Mesendoderm (in vitro differentiated cells): ENCODE measurements at regions not wholly inside any gene's neighbourhood (a gene's known extent, or its start where the extent isn't known, plus 50 kb on each side); places are given as distances from the start of the nearest gene placed in this dataset.

ENCODE experiments used
- DNase-seq: peaks from one replicate; pipeline ENCODE4 v3.0.0; 2013
- H2AK5ac ChIP-seq: 2 replicates; pipeline ENCODE4 v1.6.1; 2013; ENCODE audit warnings: low read length, inconsistent platforms
- H2BK120ac ChIP-seq: 2 replicates; pipeline ENCODE4 v1.6.1; 2013; ENCODE audit warnings: low read depth, mild to moderate bottlenecking, low read length, moderate library complexity, mixed read lengths
- H2BK15ac ChIP-seq: replicated peaks from 2 replicates; pipeline ENCODE4 v1.6.1; 2013; ENCODE audit warnings: low read depth, mild to moderate bottlenecking, moderate library complexity
- H2BK5ac ChIP-seq: 2 replicates; pipeline ENCODE4 v1.6.1; 2013; ENCODE audit warnings: low read length, inconsistent platforms
- H3K18ac ChIP-seq: 2 replicates; pipeline ENCODE4 v1.6.1; 2013; ENCODE audit warnings: mild to moderate bottlenecking, low read length, mixed read lengths
- H3K23ac ChIP-seq: one replicate; pipeline ENCODE4 v1.6.1; 2013; ENCODE audit warnings: low read length
- H3K27ac ChIP-seq: 2 replicates; pipeline ENCODE4 v1.5.1; 2013; ENCODE audit warnings: low read depth, mild to moderate bottlenecking, inconsistent platforms, low read length, moderate library complexity
- H3K27me3 ChIP-seq: 2 replicates; pipeline ENCODE4 v1.6.1; 2013; ENCODE audit warnings: low read length, control low read depth, mild to moderate bottlenecking, inconsistent platforms; ENCODE audit not compliant: insufficient read depth, poor library complexity
- H3K36me3 ChIP-seq: 2 replicates; pipeline ENCODE4 v1.6.1; 2013; ENCODE audit warnings: low read length, inconsistent platforms; ENCODE audit not compliant: control insufficient read depth, insufficient read depth
- H3K4ac ChIP-seq: one replicate; pipeline ENCODE4 v1.6.1; 2013; ENCODE audit warnings: low read depth, mild to moderate bottlenecking, low read length, moderate library complexity
- H3K4me1 ChIP-seq: 2 replicates; pipeline ENCODE4 v1.6.1; 2013; ENCODE audit warnings: low read depth, low read length, inconsistent platforms; ENCODE audit not compliant: control insufficient read depth
- H3K4me2 ChIP-seq: 2 replicates; pipeline ENCODE4 v1.6.1; 2013; ENCODE audit warnings: low read length
- H3K4me3 ChIP-seq: 2 replicates; pipeline ENCODE4 v1.5.1; 2013; ENCODE audit warnings: mild to moderate bottlenecking, low read length
- H3K56ac ChIP-seq: one replicate; pipeline ENCODE4 v1.6.1; 2013; ENCODE audit warnings: low read length
- H3K79me1 ChIP-seq: 2 replicates; pipeline ENCODE4 v1.6.1; 2013; ENCODE audit warnings: low read length, inconsistent platforms
- H3K79me2 ChIP-seq: 2 replicates; pipeline ENCODE4 v1.6.1; 2013; ENCODE audit warnings: mild to moderate bottlenecking, low read length; ENCODE audit not compliant: control insufficient read depth, insufficient read depth
- H3K9ac ChIP-seq: 2 replicates; pipeline ENCODE4 v1.6.1; 2013; ENCODE audit warnings: low read length, inconsistent platforms
- H4K5ac ChIP-seq: one replicate; pipeline ENCODE4 v1.6.1; 2013; ENCODE audit warnings: low read length
- H4K8ac ChIP-seq: one replicate; pipeline ENCODE4 v1.6.1; 2013; ENCODE audit warnings: low read depth, mild to moderate bottlenecking, control low read depth, low read length, moderate library complexity
- WGBS: extraction: QIAGEN DNeasy Blood & Tissue Kit; methylation state at CpG from one replicate; pipeline ENCODE4 v1.1.7; 2013; ENCODE audit warnings: low lambda C conversion rate, missing lambda C conversion rate; ENCODE audit not compliant: insufficient coverage; ENCODE audit errors: extremely low coverage; 5-methylcytosine and 5-hydroxymethylcytosine counted together

DNA sequence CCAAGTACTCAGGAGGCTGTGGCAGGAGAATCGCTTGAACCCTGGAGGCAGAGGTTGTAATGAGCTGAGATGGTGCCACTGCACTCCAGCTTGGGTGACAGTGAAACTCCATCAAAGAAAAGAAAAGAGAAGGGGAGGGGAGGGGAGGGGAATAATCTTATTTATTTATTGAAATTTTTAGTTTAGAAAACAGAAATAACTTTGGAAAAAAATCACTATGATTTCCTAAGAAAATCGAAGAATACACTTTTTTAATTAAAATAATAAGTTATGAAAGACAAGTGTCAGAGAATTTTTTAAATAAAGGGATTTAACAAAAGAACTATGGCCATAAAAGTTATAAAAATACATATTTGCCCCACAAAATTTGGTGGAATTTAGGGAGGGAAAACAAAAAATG, 836.9 kb upstream of the HS3ST1 start:
- WGBS = no CpG with 5 or more reads among the region's 2 CpGs

DNA sequence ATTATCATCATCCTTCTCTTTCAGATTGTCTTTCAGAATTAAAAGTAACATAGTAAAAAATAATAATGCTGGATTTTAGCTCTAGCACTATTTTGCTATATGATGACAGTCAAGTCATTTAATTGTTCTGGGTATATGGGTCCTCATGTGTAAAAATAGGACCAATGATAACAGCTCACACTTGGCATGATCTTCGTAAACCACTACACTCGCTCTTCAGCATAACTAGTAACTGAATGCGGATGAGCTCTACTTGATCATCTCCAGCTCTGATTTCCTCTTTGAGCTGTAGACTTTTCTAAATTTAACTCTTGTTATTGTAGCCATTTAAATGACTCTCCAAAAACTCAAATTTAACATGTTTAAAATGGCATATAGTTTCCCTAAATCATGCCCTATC, 831.8 kb upstream of the HS3ST1 start:
- Histone ChIP-seq H4K5ac (no peak overlapping the region), H4K8ac (no peak overlapping the region), H3K4me1 (no peaks in the 10 kb centered on the region), H3K4ac (no peak overlapping the region), H3K4me2 (no peak overlapping the region), H2BK15ac (no peak overlapping the region), H2BK120ac (no peak overlapping the region), H3K4me3 (no peak overlapping the region), H3K18ac (no peak overlapping the region), H2BK5ac (no peak overlapping the region), H3K27me3 (no peaks in the 10 kb centered on the region), H3K27ac (no peak overlapping the region), H3K36me3 (no peaks in the 10 kb centered on the region), H3K79me2 (no peaks in the 10 kb centered on the region), H3K56ac (no peak overlapping the region), H3K23ac (no peak overlapping the region), H3K79me1 (no peaks in the 10 kb centered on the region), H2AK5ac (no peak overlapping the region), H3K9ac (no peak overlapping the region)
- WGBS = no CpG with 5 or more reads among the region's 3 CpGs
- DNase-seq = no peak

More for the DNA sequence above, 836.9 kb upstream of the HS3ST1 start:
- no peak overlapping the region for H3K56ac ChIP-seq
- H3K18ac ChIP-seq = no peak overlapping the region
- no peak overlapping the region for H3K23ac ChIP-seq
- H2BK15ac ChIP-seq = no peak overlapping the region
- no peak for DNase-seq
- H4K8ac ChIP-seq = no peak overlapping the region
- no peak overlapping the region for H3K4me2 ChIP-seq
- H3K79me2 ChIP-seq = no peaks in the 10 kb centered on the region
- no peaks in the 10 kb centered on the region for H3K4me1 ChIP-seq
- H2AK5ac ChIP-seq = no peak overlapping the region
- no peak overlapping the region for H3K4me3 ChIP-seq
- no peak overlapping the region for H3K27ac ChIP-seq
- H2BK120ac ChIP-seq = no peak overlapping the region
- H4K5ac ChIP-seq = no peak overlapping the region
- H2BK5ac ChIP-seq = no peak overlapping the region
- H3K36me3 ChIP-seq = no peaks in the 10 kb centered on the region
- H3K4ac ChIP-seq = no peak overlapping the region
- H3K9ac ChIP-seq = no peak overlapping the region
- no peaks in the 10 kb centered on the region for H3K27me3 ChIP-seq
- H3K79me1 ChIP-seq = no peaks in the 10 kb centered on the region

DNA sequence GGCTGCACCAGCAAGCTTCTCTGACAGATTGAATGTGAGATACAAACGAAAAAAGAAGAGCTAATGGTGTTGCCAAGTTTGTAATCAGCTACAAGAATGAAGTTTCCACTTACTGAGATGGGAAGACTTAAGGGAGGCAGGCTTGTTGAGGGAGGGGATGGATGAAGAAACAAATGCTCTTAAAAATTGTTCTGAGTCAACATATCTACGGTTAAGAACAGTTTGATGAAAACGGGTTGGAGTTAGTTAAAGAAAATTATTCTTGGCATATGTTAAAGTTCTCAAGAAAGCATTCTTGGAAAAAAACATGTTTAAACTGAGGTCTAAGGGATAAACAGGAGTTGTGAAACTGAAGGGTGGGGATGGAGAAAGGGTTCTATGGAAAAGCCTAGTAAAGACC, 816.3 kb upstream of the HS3ST1 start:
- H3K36me3 ChIP-seq = no peaks in the 10 kb centered on the region
- no peaks in the 10 kb centered on the region for H3K4me1 ChIP-seq
- no peak overlapping the region for H3K18ac ChIP-seq
- no peak overlapping the region for H2BK5ac ChIP-seq
- H4K8ac ChIP-seq = no peak overlapping the region
- no peak overlapping the region for H3K9ac ChIP-seq
- H2BK15ac ChIP-seq = no peak overlapping the region
- 100% methylated on average over 2 of the region's 3 CpGs for WGBS
- H3K79me1 ChIP-seq = no peaks in the 10 kb centered on the region
- no peak overlapping the region for H3K4me2 ChIP-seq
- no peak overlapping the region for H3K4me3 ChIP-seq
- no peak overlapping the region for H3K27ac ChIP-seq
- no peak overlapping the region for H2BK120ac ChIP-seq
- no peaks in the 10 kb centered on the region for H3K79me2 ChIP-seq
- no peaks in the 10 kb centered on the region for H3K27me3 ChIP-seq
- no peak overlapping the region for H2AK5ac ChIP-seq
- no peak overlapping the region for H3K23ac ChIP-seq
- no peak overlapping the region for H3K4ac ChIP-seq
- DNase-seq = no peak
- no peak overlapping the region for H4K5ac ChIP-seq
- no peak overlapping the region for H3K56ac ChIP-seq

DNA sequence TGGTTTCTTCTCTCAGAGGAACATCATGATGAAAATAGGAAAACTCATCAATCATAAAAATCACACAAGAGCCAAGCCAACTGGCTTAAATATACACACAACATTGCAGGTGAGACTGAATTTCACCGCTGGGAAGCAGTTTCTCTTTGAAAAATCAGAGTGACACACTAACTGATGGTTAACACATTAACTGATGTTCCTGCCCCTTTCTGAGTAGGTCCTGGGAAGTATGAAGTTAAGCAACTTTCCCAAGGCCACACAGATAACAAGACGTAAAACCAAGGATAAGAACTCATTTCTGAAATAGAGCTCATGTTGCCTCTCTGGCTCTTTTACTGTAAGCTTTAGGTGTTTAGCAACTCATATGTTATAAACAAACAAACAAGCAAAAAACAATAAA, 813.7 kb upstream of the HS3ST1 start:
- Histone ChIP-seq H3K27ac (no peak overlapping the region), H3K36me3 (no peaks in the 10 kb centered on the region), H4K8ac (no peak overlapping the region), H3K79me1 (no peaks in the 10 kb centered on the region), H3K4me3 (no peak overlapping the region), H3K27me3 (no peaks in the 10 kb centered on the region), H2AK5ac (no peak overlapping the region), H3K18ac (no peak overlapping the region), H3K4ac (no peak overlapping the region), H3K4me2 (no peak overlapping the region), H2BK5ac (no peak overlapping the region), H2BK15ac (peak overlapping the region; percentile 74), H2BK120ac (no peak overlapping the region), H4K5ac (no peak overlapping the region), H3K23ac (no peak overlapping the region), H3K79me2 (no peaks in the 10 kb centered on the region), H3K4me1 (no peaks in the 10 kb centered on the region), H3K56ac (no peak overlapping the region), H3K9ac (no peak overlapping the region)
- no CpG with 5 or more reads among the region's 2 CpGs for WGBS
- DNase-seq = peak; percentile 9

DNA sequence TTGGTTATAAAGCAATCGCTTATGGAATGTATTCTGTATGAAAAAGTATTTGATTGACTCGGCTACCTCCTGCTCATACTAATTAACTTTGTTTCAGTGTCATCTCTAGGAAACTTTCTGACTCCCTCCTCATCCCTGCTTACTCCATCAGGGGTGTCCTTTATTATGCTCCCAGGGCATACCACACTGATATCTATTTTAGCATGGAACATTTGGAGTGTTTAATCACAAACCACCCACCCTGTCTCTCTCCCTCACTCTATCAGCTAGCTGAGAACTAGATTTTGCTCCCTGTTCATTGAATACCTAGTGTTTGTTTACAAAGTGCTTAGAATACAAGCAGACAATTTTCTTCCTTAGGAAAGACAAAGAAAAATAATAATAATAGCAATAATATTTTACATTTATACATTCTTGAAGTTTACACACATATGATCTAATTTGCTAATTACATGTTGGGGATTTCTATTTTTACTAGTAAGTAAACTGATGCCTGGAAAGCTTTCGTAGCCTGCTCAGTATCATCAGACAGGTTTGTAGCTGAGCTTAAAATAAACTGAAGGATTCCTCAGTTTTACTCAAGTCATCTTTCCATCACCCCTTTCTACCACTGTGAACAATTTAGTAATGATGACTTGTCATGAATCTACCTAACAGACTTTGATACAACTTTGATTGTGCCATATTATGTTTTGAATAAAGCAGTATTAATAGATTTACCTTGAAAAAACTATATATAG, 811.4 kb upstream of the HS3ST1 start:
- WGBS = no CpG with 5 or more reads among the region's 3 CpGs
- Histone ChIP-seq H3K18ac (no peak overlapping the region), H2BK120ac (no peak overlapping the region), H4K5ac (no peak overlapping the region), H2AK5ac (no peak overlapping the region), H3K9ac (no peak overlapping the region), H3K36me3 (no peaks in the 10 kb centered on the region), H2BK5ac (no peak overlapping the region), H3K27ac (no peak overlapping the region), H3K4me3 (no peak overlapping the region), H2BK15ac (no peak overlapping the region), H3K4me2 (no peak overlapping the region), H3K23ac (no peak overlapping the region), H3K4ac (no peak overlapping the region), H3K27me3 (no peaks in the 10 kb centered on the region), H3K4me1 (no peaks in the 10 kb centered on the region), H3K56ac (no peak overlapping the region), H3K79me2 (no peaks in the 10 kb centered on the region), H4K8ac (no peak overlapping the region), H3K79me1 (no peaks in the 10 kb centered on the region)
- no peak for DNase-seq

DNA sequence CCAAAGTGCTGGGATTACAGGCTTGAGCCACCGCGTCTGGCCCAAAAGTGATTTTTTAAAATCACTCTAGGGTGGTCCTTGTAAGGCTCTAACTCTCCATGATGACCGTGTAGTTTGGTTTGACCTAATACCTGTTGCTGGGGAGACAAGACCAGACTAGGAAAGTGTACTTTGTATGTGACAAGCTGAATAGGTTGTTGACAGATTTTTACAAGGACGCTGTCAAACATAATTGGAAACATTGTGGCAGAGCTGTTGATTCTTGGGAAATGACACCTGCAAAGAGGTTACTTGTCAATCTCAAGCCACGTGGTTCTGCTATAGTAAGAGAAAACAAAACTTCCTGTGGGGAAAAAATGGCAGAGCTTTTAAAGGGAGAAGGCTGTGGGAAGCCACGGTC, 802.4 kb upstream of the HS3ST1 start:
- H3K23ac ChIP-seq = no peak overlapping the region
- H4K8ac ChIP-seq = no peak overlapping the region
- no peak overlapping the region for H3K4ac ChIP-seq
- H3K27ac ChIP-seq = no peak overlapping the region
- no peak overlapping the region for H3K4me2 ChIP-seq
- no peak overlapping the region for H3K4me3 ChIP-seq
- H2BK5ac ChIP-seq = no peak overlapping the region
- no peak for DNase-seq
- no peak overlapping the region for H2BK120ac ChIP-seq
- H3K56ac ChIP-seq = no peak overlapping the region
- H3K18ac ChIP-seq = no peak overlapping the region
- no peak overlapping the region for H2BK15ac ChIP-seq
- H3K27me3 ChIP-seq = no peaks in the 10 kb centered on the region
- H3K9ac ChIP-seq = no peak overlapping the region
- no CpG with 5 or more reads among the region's 6 CpGs for WGBS
- H3K79me1 ChIP-seq = no peaks in the 10 kb centered on the region
- no peaks in the 10 kb centered on the region for H3K79me2 ChIP-seq
- H4K5ac ChIP-seq = no peak overlapping the region
- H2AK5ac ChIP-seq = no peak overlapping the region
- H3K36me3 ChIP-seq = no peaks in the 10 kb centered on the region
- no peaks in the 10 kb centered on the region for H3K4me1 ChIP-seq
